ENCODE measurements at regions not wholly inside any gene's neighbourhood (a gene's known extent, or its start where the extent isn't known, plus 50 kb on each side); places are given as distances from the start of the nearest gene placed in this dataset.

DNA sequence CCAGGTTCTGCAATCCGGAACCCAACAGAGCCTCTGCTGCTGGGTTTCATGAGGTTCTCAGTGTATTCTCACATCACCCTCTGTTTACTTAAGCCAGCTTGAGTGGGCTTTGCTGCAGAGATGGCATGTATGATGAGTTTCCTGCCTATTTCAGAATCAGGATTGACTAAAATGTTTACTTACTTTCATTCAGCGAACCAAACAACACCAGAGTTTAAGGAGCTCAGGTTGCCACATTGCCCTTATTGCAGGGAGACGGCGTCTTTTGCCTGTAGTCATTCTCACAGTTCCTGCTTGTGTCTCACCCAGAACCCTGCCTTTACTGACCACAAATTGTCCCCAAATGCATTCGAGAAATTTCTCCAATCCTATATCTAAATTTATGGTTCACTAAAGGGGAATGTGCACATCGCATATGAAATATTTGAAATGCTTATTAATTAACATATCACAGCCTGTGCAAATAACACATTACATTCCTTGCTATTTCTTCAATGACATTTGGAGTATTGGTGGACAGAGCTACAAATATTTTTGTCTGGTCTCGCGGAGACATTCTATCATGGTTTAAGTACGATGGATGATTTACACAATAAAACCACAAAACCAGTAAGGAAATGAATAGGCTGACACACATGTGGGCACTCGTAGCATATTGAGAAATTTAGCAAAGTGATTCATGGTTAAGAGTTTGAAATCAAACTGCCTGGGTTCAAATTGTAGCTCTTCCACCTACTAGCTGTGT lies 377.2 kb upstream of the CFAP20DC start:
- TF ChIP-seq, protein P1, sequence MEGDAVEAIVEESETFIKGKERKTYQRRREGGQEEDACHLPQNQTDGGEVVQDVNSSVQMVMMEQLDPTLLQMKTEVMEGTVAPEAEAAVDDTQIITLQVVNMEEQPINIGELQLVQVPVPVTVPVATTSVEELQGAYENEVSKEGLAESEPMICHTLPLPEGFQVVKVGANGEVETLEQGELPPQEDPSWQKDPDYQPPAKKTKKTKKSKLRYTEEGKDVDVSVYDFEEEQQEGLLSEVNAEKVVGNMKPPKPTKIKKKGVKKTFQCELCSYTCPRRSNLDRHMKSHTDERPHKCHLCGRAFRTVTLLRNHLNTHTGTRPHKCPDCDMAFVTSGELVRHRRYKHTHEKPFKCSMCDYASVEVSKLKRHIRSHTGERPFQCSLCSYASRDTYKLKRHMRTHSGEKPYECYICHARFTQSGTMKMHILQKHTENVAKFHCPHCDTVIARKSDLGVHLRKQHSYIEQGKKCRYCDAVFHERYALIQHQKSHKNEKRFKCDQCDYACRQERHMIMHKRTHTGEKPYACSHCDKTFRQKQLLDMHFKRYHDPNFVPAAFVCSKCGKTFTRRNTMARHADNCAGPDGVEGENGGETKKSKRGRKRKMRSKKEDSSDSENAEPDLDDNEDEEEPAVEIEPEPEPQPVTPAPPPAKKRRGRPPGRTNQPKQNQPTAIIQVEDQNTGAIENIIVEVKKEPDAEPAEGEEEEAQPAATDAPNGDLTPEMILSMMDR (IDR thresholded peaks at IDR 0.05; ENCODE audit: poor library complexity, severe bottlenecking) = no peak
- TF ChIP-seq EZH2 (IDR thresholded peaks at IDR 0.05; ENCODE audit: borderline replicate concordance, insufficient read depth, low read length, poor library complexity, severe bottlenecking) (no peak), TAF1 (IDR thresholded peaks at IDR 0.05; ENCODE audit: low read depth) (no peak), POLR2AphosphoS5 (IDR thresholded peaks at IDR 0.05) (no peak), EP300 (conservative IDR thresholded peaks at IDR 0.05; ENCODE audit: poor library complexity, severe bottlenecking) (no peak), RAD21 (conservative IDR thresholded peaks at IDR 0.05) (no peak), MXI1 (conservative IDR thresholded peaks at IDR 0.05; ENCODE audit: poor library complexity, severe bottlenecking) (no peak)

Data from neural cell (in vitro differentiated cells).